ENCODE measurements at regions not wholly inside any gene's neighbourhood (a gene's known extent, or its start where the extent isn't known, plus 50 kb on each side); places are given as distances from the start of the nearest gene placed in this dataset.

DNA sequence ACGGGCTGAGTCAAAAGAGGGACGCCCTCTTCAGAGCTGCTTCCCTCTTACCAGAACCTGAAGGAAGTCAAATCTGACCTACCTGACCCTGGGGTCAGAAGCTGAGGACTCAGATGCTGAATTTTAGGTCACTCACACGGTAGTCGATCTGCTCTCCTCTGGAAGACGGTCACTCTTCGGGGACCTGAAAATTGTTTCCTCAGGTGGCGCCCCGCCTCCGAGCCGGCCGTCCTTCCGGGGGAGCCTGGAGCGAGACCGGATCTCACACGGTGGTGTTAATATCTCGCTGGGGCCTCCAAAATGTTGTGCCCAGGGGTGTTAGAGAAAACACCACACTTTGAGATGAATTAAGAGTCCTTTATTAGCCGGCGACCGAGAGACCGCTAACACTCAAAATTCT lies 737.2 kb downstream of the SI start:
- intact Hi-C loops (cut with DNase I): no loop called here
- DNase-seq (no peak), ATAC-seq (no peak)
- no peak overlapping the region for H3K27ac ChIP-seq
- no peak for TF ChIP-seq POLR2A (IDR thresholded peaks at IDR 0.05)
- TF ChIP-seq, protein P1, sequence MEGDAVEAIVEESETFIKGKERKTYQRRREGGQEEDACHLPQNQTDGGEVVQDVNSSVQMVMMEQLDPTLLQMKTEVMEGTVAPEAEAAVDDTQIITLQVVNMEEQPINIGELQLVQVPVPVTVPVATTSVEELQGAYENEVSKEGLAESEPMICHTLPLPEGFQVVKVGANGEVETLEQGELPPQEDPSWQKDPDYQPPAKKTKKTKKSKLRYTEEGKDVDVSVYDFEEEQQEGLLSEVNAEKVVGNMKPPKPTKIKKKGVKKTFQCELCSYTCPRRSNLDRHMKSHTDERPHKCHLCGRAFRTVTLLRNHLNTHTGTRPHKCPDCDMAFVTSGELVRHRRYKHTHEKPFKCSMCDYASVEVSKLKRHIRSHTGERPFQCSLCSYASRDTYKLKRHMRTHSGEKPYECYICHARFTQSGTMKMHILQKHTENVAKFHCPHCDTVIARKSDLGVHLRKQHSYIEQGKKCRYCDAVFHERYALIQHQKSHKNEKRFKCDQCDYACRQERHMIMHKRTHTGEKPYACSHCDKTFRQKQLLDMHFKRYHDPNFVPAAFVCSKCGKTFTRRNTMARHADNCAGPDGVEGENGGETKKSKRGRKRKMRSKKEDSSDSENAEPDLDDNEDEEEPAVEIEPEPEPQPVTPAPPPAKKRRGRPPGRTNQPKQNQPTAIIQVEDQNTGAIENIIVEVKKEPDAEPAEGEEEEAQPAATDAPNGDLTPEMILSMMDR (IDR thresholded peaks at IDR 0.05): no peak
- no peaks in the 10 kb centered on the region for H3K9me3 ChIP-seq
- 89 to 92% methylated on average over 20 of the region's 20 CpGs for WGBS, 2 donors
- H3K4me1 ChIP-seq: no peaks in the 10 kb centered on the region
- no peaks in the 10 kb centered on the region for H3K36me3 ChIP-seq (replicated peaks in 1 of 2; ENCODE audit: insufficient read depth in 1 of 2, low read depth in 2 of 2)
- H3K4me3 ChIP-seq: no peak overlapping the region
- H3K27me3 ChIP-seq: no peaks in the 10 kb centered on the region

DNA sequence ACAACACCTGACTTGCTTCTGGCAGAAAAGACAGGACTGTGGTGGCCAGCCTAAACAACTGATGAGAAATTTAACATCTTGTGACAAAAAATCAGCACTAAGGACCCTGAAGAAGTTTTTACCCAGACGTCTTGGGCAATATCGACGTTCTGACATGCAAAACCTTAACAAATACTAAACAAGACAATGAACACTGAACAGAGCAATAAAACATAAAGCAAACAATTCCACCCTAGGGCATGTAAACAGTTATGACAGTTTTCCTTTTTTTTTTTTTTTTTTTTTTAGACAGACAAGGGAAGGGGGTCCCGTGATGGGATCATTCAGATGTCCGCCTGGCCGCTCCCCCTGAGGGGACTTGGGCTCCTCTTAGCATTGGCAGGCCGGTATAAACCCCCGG lies 738.0 kb downstream of the SI start:
- Histone ChIP-seq H3K4me3 (no peak overlapping the region), H3K36me3 (replicated peaks in 1 of 2; ENCODE audit: insufficient read depth in 1 of 2, low read depth in 2 of 2) (no peaks in the 10 kb centered on the region), H3K9me3 (no peaks in the 10 kb centered on the region), H3K4me1 (no peaks in the 10 kb centered on the region), H3K27ac (no peak overlapping the region), H3K27me3 (no peaks in the 10 kb centered on the region)
- WGBS, 2 donors: 78 to 87% methylated on average over 8 of the region's 8 CpGs
- intact Hi-C loops (cut with DNase I): no loop called here
- TF ChIP-seq POLR2A (IDR thresholded peaks at IDR 0.05): no peak
- TF ChIP-seq, protein P1 (IDR thresholded peaks at IDR 0.05): no peak
- DNase-seq (no peak), ATAC-seq (no peak)

DNA sequence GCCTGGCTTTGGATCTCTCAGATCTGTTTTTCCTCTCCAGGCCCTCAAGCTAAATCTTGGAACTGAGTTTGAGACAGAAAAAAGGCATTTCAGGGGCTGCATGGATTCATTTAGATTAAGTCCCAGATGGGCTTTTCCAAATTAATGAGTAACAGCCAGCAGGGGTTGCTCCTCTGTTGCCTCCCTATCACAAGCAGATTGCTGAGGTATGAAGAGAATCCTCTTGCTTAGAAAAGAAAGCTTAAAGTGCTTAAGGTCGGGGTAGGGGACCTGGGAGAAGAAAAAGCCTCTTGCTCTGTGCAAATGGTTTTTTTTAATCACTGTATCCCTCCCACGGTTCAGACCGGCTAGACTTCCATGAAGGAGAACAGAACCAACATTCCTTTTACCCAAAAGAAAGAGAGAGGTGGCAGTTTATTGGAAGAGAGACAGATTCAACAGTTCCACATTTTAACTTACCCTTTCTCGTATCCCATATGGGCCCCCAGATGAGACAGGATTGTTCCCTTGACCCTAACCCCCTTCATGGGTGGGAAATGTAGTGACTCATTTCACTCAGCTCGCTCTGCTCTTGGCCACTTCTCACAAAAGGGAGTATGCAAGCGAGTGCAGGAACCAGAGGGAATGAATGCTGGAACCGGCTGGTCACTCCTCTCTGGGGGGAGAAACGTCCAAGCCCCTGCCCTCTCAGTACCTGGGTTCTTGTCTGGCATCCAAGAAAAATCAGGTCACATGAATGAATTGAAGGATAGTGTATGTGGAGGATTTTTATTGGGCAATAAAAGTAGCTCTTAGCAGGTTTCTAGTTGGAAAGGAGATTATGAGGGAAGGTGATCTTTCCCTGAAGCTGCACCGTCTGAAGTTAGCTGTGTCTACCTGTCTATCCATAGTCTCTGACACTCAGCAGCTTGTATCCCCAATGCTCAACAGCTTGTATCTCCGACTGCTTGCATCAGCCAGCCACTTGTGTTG lies 745.2 kb downstream of the SI start:
- no peak overlapping the region for H3K27ac ChIP-seq
- no peaks in the 10 kb centered on the region for H3K9me3 ChIP-seq
- no peak overlapping the region for H3K4me3 ChIP-seq
- 42 to 47% methylated on average over 10 of the region's 10 CpGs for WGBS, 2 donors
- intact Hi-C loops (cut with DNase I): no loop called here
- DNase-seq (no peak), ATAC-seq (no peak)
- no peaks in the 10 kb centered on the region for H3K4me1 ChIP-seq
- H3K27me3 ChIP-seq: no peaks in the 10 kb centered on the region
- TF ChIP-seq, protein P1 (IDR thresholded peaks at IDR 0.05): no peak
- no peak for TF ChIP-seq POLR2A (IDR thresholded peaks at IDR 0.05)
- no peaks in the 10 kb centered on the region for H3K36me3 ChIP-seq (replicated peaks in 1 of 2; ENCODE audit: insufficient read depth in 1 of 2, low read depth in 2 of 2)

DNA sequence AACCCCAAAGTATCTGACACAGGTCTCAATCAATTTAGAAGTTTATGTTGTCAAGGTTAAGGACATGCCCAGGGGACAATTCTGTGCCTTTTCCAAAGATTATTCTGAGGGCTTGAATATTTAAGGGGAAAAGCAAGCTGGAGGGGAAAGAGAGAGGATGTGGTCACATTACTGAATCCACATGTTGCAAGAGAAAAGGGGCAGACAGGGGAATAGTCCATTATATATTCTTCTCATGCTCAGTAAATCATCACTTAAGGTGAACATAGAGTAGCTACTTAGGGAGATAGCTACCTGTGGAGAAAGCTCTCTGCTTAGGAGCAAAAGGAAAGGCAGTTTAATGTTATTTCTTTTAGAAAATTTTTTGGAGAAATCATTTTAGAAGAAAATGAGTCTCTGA lies 751.6 kb downstream of the SI start:
- TF ChIP-seq POLR2A (IDR thresholded peaks at IDR 0.05): no peak
- TF ChIP-seq, protein P1 (IDR thresholded peaks at IDR 0.05): no peak

DNA sequence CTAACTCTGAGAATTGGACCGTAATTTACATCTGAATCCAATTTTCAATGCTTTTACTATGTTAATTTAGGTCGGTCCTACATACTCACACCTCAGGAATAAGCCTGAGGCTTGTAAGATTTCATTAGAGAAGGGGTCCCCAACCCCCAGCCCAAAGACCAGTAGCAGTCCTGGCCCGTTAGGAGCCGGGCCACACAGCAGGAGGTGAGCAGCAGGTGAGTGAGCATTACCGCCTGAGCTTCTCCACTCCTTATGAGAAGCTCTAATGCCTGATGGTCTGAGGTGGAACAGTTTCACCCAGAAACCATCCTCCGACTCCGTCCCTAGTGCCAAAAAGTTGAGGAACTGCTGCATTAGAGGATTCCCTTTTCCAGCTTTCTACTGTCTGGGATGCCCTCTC lies 757.3 kb downstream of the SI start:
- H3K4me1 ChIP-seq: no peaks in the 10 kb centered on the region
- DNase-seq (no peak), ATAC-seq (no peak)
- TF ChIP-seq, protein P1 (IDR thresholded peaks at IDR 0.05): no peak
- TF ChIP-seq POLR2A (IDR thresholded peaks at IDR 0.05): no peak
- WGBS, 2 donors: 78 to 81% methylated on average over 7 of the region's 7 CpGs
- H3K27ac ChIP-seq: no peak overlapping the region
- H3K27me3 ChIP-seq: no peaks in the 10 kb centered on the region
- no peak overlapping the region for H3K4me3 ChIP-seq
- no peaks in the 10 kb centered on the region for H3K9me3 ChIP-seq
- no peaks in the 10 kb centered on the region for H3K36me3 ChIP-seq (replicated peaks in 1 of 2; ENCODE audit: insufficient read depth in 1 of 2, low read depth in 2 of 2)
- intact Hi-C loops (cut with DNase I): no loop called here

More for the DNA sequence above, 751.6 kb downstream of the SI start:
- Histone ChIP-seq H3K27me3 (no peaks in the 10 kb centered on the region), H3K27ac (no peak overlapping the region), H3K36me3 (replicated peaks in 1 of 2; ENCODE audit: insufficient read depth in 1 of 2, low read depth in 2 of 2) (no peaks in the 10 kb centered on the region), H3K4me3 (no peak overlapping the region), H3K4me1 (no peaks in the 10 kb centered on the region), H3K9me3 (no peaks in the 10 kb centered on the region)
- intact Hi-C loops (cut with DNase I): no loop called here
- DNase-seq (no peak), ATAC-seq (no peak)
